ENCODE measurements at regions not wholly inside any gene's neighbourhood (a gene's known extent, or its start where the extent isn't known, plus 50 kb on each side); places are given as distances from the start of the nearest gene placed in this dataset.

DNA sequence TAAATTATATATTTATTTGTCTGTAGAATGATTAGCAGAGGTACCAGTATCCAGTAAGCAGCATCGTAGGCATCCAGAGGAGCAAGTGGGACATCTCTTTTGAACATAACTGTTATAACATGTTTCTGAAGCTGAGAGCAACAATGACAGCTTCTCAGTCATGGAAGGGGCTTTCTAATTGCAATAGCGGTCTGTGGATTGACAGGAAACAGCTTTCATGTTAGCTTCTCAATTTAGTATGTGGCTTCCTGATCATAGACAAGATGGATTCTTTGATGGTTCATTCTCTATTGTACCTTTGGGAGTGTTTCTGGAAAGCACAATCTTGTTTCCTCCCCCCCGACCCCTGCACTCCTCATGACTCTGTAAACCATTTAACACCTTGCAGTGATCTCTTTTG is 434.6 kb upstream of the GNPDA2 start:
- TF ChIP-seq, protein P1, sequence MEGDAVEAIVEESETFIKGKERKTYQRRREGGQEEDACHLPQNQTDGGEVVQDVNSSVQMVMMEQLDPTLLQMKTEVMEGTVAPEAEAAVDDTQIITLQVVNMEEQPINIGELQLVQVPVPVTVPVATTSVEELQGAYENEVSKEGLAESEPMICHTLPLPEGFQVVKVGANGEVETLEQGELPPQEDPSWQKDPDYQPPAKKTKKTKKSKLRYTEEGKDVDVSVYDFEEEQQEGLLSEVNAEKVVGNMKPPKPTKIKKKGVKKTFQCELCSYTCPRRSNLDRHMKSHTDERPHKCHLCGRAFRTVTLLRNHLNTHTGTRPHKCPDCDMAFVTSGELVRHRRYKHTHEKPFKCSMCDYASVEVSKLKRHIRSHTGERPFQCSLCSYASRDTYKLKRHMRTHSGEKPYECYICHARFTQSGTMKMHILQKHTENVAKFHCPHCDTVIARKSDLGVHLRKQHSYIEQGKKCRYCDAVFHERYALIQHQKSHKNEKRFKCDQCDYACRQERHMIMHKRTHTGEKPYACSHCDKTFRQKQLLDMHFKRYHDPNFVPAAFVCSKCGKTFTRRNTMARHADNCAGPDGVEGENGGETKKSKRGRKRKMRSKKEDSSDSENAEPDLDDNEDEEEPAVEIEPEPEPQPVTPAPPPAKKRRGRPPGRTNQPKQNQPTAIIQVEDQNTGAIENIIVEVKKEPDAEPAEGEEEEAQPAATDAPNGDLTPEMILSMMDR (IDR thresholded peaks at IDR 0.05), result no peak
- TF ChIP-seq POLR2A (IDR thresholded peaks at IDR 0.05), result no peak
- WGBS, 2 donors, result 72 to 74% methylated on average over 3 of the region's 3 CpGs
- no peaks in the 10 kb centered on the region for H3K27me3 ChIP-seq
- H3K4me3 ChIP-seq (replicated peaks in 1 of 3), result no peak overlapping the region
- no peak for DNase-seq
- H3K9me3 ChIP-seq, result no peaks in the 10 kb centered on the region
- H3K36me3 ChIP-seq, result no peaks in the 10 kb centered on the region
- intact Hi-C loops (cut with DNase I), result no loop called here
- no peaks in the 10 kb centered on the region for H3K4me1 ChIP-seq
- no peak overlapping the region for H3K27ac ChIP-seq

DNA sequence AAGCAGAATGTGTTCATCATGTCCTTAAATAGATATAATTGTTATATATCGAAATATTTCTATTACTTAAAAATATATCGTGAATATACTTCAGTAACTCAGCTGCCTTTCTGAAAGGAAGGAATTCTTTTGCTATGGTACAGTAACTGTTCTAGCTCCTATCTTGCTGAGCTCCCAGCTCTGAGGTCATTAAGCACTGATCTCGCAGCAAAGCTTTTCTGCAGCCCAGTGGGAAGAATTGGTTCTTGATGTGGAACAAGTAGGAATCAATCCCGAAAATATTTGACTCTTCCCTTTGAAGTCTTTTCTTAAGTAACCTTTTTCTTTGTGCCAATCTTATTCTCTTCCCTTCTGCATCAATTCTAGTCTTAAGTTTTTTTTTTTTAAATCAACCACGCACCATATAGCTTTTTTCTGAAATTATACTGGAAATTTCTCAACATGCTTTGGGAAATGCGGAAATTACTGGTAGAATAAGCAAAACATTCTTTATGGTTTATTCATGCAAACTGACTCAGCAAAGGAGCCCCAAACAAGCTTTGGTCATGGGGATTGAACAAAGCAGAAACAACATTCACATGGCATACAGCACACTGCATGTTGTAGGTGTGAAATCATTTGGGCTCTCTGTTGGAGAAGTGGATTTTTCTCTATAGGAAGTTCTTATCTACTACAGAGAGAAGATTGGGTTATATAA is 428.9 kb upstream of the GNPDA2 start:
- WGBS, 2 donors, result 80 to 84% methylated on average over 6 of the region's 6 CpGs
- H3K4me3 ChIP-seq (replicated peaks in 1 of 3), result no peak overlapping the region
- no peaks in the 10 kb centered on the region for H3K36me3 ChIP-seq
- TF ChIP-seq POLR2A (IDR thresholded peaks at IDR 0.05), result no peak
- TF ChIP-seq, protein P1 (IDR thresholded peaks at IDR 0.05), result no peak
- intact Hi-C loops (cut with DNase I), result no loop called here
- no peak for DNase-seq
- no peak overlapping the region for H3K27ac ChIP-seq
- no peaks in the 10 kb centered on the region for H3K4me1 ChIP-seq
- no peaks in the 10 kb centered on the region for H3K9me3 ChIP-seq
- no peaks in the 10 kb centered on the region for H3K27me3 ChIP-seq

DNA sequence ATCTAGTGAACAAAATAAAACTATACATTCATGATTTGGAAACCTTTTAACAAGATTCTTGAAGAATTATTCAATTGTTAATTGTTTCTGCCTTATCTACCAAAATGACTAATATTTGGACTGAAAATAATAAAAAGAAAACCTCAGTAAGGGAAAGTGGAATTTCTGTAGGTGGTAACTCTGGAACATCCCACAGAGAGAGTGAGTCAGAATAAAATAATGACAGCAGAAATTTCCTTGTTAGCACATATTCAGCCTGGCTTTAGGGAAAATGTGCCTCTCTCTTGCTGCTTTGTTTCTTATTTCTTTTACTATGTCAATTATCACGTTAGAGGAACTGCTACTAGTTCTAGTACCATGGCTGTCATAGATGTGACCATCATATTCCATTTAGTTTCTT is 421.5 kb upstream of the GNPDA2 start:
- Histone ChIP-seq H3K4me3 (replicated peaks in 1 of 3) (no peak overlapping the region), H3K4me1 (no peaks in the 10 kb centered on the region), H3K27me3 (no peaks in the 10 kb centered on the region), H3K9me3 (no peaks in the 10 kb centered on the region), H3K27ac (no peak overlapping the region), H3K36me3 (no peaks in the 10 kb centered on the region)
- TF ChIP-seq, protein P1 (IDR thresholded peaks at IDR 0.05), result no peak
- TF ChIP-seq POLR2A (IDR thresholded peaks at IDR 0.05), result no peak
- WGBS, 2 donors, result 52% methylated on average over 1 of the region's 1 CpG
- no peak for DNase-seq
- intact Hi-C loops (cut with DNase I), result no loop called here

DNA sequence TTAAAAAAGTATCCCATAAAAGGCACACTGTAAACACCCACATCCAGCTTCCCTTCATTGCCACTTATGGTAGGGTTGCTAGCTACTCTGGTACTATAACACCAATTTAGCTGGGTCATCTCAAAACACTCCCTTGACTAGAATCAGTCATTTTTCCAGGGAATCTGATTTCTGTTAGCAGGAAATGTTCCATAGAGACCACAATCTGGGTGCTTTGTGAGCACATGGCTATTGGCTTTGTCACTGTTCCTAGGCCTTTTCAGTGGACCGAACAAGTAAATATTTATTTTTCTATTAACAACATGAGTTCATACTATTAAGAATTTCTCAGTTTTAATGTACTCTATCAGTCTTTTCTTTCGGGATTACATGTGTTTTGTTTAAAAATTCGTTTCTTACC is 404.7 kb upstream of the GNPDA2 start:
- no peak overlapping the region for H3K27ac ChIP-seq
- 90% methylated on average over 3 of the region's 3 CpGs for WGBS, 2 donors
- H3K4me3 ChIP-seq (replicated peaks in 1 of 3), result no peak overlapping the region
- no peak for DNase-seq
- H3K9me3 ChIP-seq, result no peaks in the 10 kb centered on the region
- no peak for TF ChIP-seq POLR2A (IDR thresholded peaks at IDR 0.05)
- TF ChIP-seq, protein P1 (IDR thresholded peaks at IDR 0.05), result no peak
- H3K4me1 ChIP-seq, result no peaks in the 10 kb centered on the region
- no peaks in the 10 kb centered on the region for H3K27me3 ChIP-seq
- intact Hi-C loops (cut with DNase I), result no loop called here
- H3K36me3 ChIP-seq, result no peaks in the 10 kb centered on the region

DNA sequence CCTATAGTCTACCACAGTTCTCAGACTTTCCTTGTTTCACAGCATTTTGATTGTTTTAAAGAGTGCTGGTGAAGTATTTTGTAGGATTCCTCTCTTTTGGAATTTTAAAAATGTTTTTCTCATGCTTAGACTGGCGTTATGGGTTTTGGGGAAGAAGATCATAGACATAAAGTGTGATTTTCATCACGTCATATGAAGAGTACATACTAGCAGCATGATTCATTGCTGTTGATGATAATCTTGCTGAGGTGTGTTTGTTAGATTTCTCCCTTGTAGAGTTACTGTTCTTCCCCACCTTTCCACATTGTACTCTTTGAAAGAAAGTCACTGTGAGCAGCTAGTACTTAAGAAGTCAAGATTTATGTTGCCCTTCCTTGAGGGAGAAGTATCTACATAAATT is 396.1 kb upstream of the GNPDA2 start:
- intact Hi-C loops (cut with DNase I), result no loop called here
- WGBS, 2 donors, result 73 to 74% methylated on average over 2 of the region's 2 CpGs

More for the DNA sequence above, 396.1 kb upstream of the GNPDA2 start:
- Histone ChIP-seq H3K9me3 (no peaks in the 10 kb centered on the region), H3K4me1 (no peaks in the 10 kb centered on the region), H3K4me3 (replicated peaks in 1 of 3) (no peak overlapping the region), H3K36me3 (no peaks in the 10 kb centered on the region), H3K27ac (no peak overlapping the region), H3K27me3 (no peaks in the 10 kb centered on the region)
- DNase-seq, result no peak
- no peak for TF ChIP-seq POLR2A (IDR thresholded peaks at IDR 0.05)
- TF ChIP-seq, protein P1 (IDR thresholded peaks at IDR 0.05), result no peak
